ENCODE measurements at regions not wholly inside any gene's neighbourhood (a gene's known extent, or its start where the extent isn't known, plus 50 kb on each side); places are given as distances from the start of the nearest gene placed in this dataset. TPM values are rescaled to one million over a fixed set of nuclear protein-coding genes. Genes with fewer than 3 reads are reported as not detected.

GRCh38 chr5:126373375-126374108 lies 49.7 kb upstream of the GRAMD2B start:
- Histone ChIP-seq H3K27me3 (no peaks in the 10 kb centered on the region), H3K36me3 (no peaks in the 10 kb centered on the region), H3K27ac (no peak overlapping the region), H3K9me3 (peaks cover 0 to 2% (median 0%) of the 10 kb centered on the region in 4 donors), H3K4me3 (no peak overlapping the region), H3K4me1 (peaks cover 0 to 10% (median 0%) of the 10 kb centered on the region in 4 donors)
- no peak for DNase-seq (ENCODE audit: low spot score in 2 of 2)
- TF ChIP-seq CTCF (IDR thresholded peaks at IDR 0.05), result no peak
- TF ChIP-seq EP300 (IDR thresholded peaks at IDR 0.05), result no peak
- TF ChIP-seq POLR2A (IDR thresholded peaks at IDR 0.05), result no peak
- WGBS, 2 donors, result 81 to 84% methylated on average over 3 of the region's 3 CpGs

Small RNA genes lying in the stretch of these regions (small RNA-seq; reads per million reads assigned to genes)
- gene HMGB1P22 (not detected), gene RN7SKP117 (not detected)

All from tibial nerve (tissue), 4 donors.